C4-2B (cell line): ENCODE measurements at regions not wholly inside any gene's neighbourhood (a gene's known extent, or its start where the extent isn't known, plus 50 kb on each side); places are given as distances from the start of the nearest gene placed in this dataset.

Source experiments
- ZFX ChIP-seq: fragments of 450-650 bp; IDR thresholded peaks from 2 replicates; pipeline ENCODE4 v1.6.1; 2017
- TF ChIP-seq, protein P1 (sequence below): fragments of 450-650 bp; conservative IDR thresholded peaks from 2 replicates; pipeline ENCODE4 v1.5.1; 2017; ENCODE audit warnings: mild to moderate bottlenecking

DNA sequence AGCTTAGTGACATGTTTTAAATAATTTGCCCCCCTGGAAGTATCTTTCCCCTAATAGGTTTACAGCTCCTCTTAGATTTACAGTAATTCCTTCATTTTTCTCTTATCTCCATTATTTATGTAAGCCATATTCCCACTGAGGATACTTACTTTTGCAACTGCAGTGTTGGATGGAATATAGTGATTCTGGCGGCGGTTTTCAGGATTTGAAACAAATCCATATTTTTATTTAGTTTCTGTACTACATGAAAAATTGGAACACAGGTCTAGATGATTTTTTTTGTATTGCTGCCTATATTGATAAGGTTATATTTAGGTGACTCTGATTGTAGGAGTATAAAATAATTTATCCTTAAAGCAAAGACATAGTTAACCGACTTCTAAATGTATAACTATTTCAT is 391.6 kb upstream of the SUCLG2 start:
- TF ChIP-seq, protein P1, sequence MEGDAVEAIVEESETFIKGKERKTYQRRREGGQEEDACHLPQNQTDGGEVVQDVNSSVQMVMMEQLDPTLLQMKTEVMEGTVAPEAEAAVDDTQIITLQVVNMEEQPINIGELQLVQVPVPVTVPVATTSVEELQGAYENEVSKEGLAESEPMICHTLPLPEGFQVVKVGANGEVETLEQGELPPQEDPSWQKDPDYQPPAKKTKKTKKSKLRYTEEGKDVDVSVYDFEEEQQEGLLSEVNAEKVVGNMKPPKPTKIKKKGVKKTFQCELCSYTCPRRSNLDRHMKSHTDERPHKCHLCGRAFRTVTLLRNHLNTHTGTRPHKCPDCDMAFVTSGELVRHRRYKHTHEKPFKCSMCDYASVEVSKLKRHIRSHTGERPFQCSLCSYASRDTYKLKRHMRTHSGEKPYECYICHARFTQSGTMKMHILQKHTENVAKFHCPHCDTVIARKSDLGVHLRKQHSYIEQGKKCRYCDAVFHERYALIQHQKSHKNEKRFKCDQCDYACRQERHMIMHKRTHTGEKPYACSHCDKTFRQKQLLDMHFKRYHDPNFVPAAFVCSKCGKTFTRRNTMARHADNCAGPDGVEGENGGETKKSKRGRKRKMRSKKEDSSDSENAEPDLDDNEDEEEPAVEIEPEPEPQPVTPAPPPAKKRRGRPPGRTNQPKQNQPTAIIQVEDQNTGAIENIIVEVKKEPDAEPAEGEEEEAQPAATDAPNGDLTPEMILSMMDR, result no peak
- no peak for TF ChIP-seq ZFX
